ENCODE measurements at regions not wholly inside any gene's neighbourhood (a gene's known extent, or its start where the extent isn't known, plus 50 kb on each side); places are given as distances from the start of the nearest gene placed in this dataset.

DNA sequence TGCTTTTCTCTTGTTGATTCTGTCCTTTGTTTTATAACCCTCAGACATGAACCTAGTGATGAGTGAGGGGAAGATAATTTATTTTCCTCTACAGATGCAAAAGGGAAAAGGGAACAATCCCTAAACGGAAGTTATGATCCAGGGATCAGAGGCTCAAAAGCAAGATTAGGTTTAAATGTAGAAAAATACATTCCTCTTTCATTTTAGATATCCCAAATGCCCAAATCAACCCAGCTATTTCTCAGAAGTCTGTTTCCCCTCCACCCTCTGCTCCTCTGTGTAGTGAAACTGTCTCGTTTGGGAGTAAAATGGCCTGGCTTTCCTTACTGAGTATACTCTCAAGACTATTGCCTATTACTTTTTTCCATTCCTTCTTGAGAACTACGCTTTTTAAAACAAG lies 97.1 kb downstream of the PRL start:
- TF ChIP-seq, protein P1, sequence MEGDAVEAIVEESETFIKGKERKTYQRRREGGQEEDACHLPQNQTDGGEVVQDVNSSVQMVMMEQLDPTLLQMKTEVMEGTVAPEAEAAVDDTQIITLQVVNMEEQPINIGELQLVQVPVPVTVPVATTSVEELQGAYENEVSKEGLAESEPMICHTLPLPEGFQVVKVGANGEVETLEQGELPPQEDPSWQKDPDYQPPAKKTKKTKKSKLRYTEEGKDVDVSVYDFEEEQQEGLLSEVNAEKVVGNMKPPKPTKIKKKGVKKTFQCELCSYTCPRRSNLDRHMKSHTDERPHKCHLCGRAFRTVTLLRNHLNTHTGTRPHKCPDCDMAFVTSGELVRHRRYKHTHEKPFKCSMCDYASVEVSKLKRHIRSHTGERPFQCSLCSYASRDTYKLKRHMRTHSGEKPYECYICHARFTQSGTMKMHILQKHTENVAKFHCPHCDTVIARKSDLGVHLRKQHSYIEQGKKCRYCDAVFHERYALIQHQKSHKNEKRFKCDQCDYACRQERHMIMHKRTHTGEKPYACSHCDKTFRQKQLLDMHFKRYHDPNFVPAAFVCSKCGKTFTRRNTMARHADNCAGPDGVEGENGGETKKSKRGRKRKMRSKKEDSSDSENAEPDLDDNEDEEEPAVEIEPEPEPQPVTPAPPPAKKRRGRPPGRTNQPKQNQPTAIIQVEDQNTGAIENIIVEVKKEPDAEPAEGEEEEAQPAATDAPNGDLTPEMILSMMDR (conservative IDR thresholded peaks at IDR 0.05; ENCODE audit: low read length) = no peak
- no peak for TF ChIP-seq EZH2phosphoT487 (IDR thresholded peaks at IDR 0.05; ENCODE audit: borderline replicate concordance)

Data from Loucy (cell line).